SH-SY5Y (cell line): ENCODE measurements at regions not wholly inside any gene's neighbourhood (a gene's known extent, or its start where the extent isn't known, plus 50 kb on each side); places are given as distances from the start of the nearest gene placed in this dataset.

Experiments used
- GATA2 ChIP-seq: IDR thresholded peaks from 2 replicates; pipeline ENCODE4 v1.6.1; 2011; ENCODE audit warnings: mild to moderate bottlenecking, low read depth, low read length
- GATA3 ChIP-seq: IDR thresholded peaks from 2 replicates; pipeline ENCODE4 v1.6.1; 2011; ENCODE audit warnings: low read depth, mild to moderate bottlenecking, low read length, moderate library complexity

GRCh38 chr17:34447406-34447805 is 84.4 kb upstream of the CCL1 start:
- TF ChIP-seq GATA2 = no peak
- TF ChIP-seq GATA3 = no peak
